HUES64 (cell line): ENCODE measurements at regions not wholly inside any gene's neighbourhood (a gene's known extent, or its start where the extent isn't known, plus 50 kb on each side); places are given as distances from the start of the nearest gene placed in this dataset.
"Not testable (repeated sequence)": the region's sequence is repeated elsewhere in the genome, so short reads cannot be mapped to it uniquely, and the experiment has no call there.

Experiments
- H3K27ac ChIP-seq: 2 replicates; pipeline ENCODE4 v1.7.0; 2013; ENCODE audit warnings: low read depth, low read length, inconsistent platforms
- H3K27me3 ChIP-seq: 2 replicates; pipeline ENCODE4 v1.6.1; 2013; ENCODE audit warnings: mild to moderate bottlenecking, low read length; ENCODE audit not compliant: insufficient read depth
- H3K36me3 ChIP-seq: 2 replicates; pipeline ENCODE4 v1.6.1; 2013; ENCODE audit warnings: mild to moderate bottlenecking, low read length; ENCODE audit not compliant: insufficient read depth
- H3K4me1 ChIP-seq: 2 replicates; pipeline ENCODE4 v1.6.1; 2013; ENCODE audit warnings: mild to moderate bottlenecking, low read length, moderate library complexity; ENCODE audit not compliant: insufficient read depth
- H3K4me3 ChIP-seq: 2 replicates; pipeline ENCODE4 v1.5.1; 2013; ENCODE audit warnings: mild to moderate bottlenecking, low read length, moderate library complexity
- H3K9ac ChIP-seq: 2 replicates; pipeline ENCODE4 v1.6.1; 2013; ENCODE audit warnings: mild to moderate bottlenecking, low read depth, low read length
- H3K9me3 ChIP-seq: 2 replicates; pipeline ENCODE4 v1.6.1; 2013; ENCODE audit warnings: low read depth, low read length; ENCODE audit not compliant: insufficient read depth
- WGBS: fragments of 150-250, 120-280 bp; methylation state at CpG from one replicate; pipeline ENCODE4 v1.1.7; 2013; ENCODE audit warnings: missing lambda C conversion rate; 5-methylcytosine and 5-hydroxymethylcytosine counted together

GRCh38 chr1:229005556-229005955 is 265.4 kb upstream of the RAB4A start:
- Histone ChIP-seq H3K36me3 (no peaks in the 10 kb centered on the region), H3K27me3 (no peaks in the 10 kb centered on the region), H3K4me3 (no peak overlapping the region), H3K9me3 (no peaks in the 10 kb centered on the region), H3K27ac (no peak overlapping the region), H3K9ac (no peak overlapping the region), H3K4me1 (peaks cover 12% of the 10 kb centered on the region)
- 91% methylated on average over 7 of the region's 7 CpGs for WGBS

DNA sequence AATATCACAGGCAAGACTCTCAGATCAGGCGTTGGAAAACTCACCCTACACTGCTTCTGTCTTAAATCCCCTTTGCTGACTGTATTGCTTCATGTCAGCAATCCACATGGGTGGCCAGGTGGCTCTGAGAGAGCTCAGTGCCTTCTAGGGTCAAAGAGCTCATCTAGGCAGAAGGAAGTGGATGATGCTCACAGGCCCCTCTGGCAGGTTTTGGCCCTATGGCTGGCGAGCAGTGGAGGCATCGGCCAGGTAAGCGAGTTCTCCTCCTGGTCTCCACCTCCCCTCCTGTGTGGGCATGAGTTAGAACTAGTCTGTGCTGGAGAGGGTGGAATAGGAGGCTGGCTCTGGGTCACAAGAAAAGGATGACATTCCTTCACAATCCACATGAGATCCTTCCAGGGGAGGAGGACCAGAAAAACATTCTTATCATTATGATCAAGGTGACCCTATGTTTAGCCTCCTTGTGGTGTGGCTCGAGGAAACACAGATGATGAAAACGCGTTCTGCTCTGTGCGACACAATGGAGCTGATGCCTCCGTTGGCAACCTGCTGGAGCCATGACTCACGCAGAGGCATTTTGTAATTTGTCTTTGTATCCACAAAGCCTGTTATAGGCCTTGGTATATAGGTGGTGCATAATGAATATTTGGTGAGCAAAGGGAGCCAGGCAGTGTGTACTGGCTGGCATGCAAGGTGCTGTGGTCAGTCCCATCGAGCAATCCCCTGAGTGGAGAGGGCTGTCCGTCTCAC is 264.6 kb upstream of the RAB4A start:
- Histone ChIP-seq H3K27me3 (no peaks in the 10 kb centered on the region), H3K4me1 (peaks cover 12% of the 10 kb centered on the region), H3K4me3 (no peak overlapping the region), H3K9ac (no peak overlapping the region), H3K36me3 (no peaks in the 10 kb centered on the region), H3K9me3 (no peaks in the 10 kb centered on the region), H3K27ac (no peak overlapping the region)
- 86% methylated on average over 10 of the region's 12 CpGs for WGBS

DNA sequence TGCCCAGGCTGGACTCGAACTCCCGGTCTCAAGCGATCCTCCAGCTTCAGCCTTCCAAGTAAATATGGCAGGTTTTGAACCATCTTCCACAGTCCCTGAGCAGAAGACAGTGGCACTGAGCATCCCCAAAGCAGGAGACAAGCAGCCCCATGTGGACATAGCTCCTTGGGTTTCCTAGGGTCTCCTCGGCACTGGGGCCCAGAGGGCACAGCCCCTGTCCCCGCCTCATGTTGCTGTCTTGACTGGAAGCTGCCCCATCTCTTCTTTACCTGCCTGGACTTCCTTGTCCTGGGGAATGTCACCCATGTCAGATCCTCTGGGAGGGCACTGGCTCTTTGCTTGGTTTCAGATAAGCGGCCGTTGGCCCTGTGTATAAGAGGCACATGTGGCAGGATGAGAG is 263.7 kb upstream of the RAB4A start:
- 94% methylated on average over 7 of the region's 7 CpGs for WGBS
- no peaks in the 10 kb centered on the region for H3K27me3 ChIP-seq
- peaks cover 12% of the 10 kb centered on the region for H3K4me1 ChIP-seq
- H3K36me3 ChIP-seq: no peaks in the 10 kb centered on the region
- H3K9ac ChIP-seq: no peak overlapping the region
- H3K4me3 ChIP-seq: no peak overlapping the region
- H3K27ac ChIP-seq: no peak overlapping the region
- no peaks in the 10 kb centered on the region for H3K9me3 ChIP-seq

DNA sequence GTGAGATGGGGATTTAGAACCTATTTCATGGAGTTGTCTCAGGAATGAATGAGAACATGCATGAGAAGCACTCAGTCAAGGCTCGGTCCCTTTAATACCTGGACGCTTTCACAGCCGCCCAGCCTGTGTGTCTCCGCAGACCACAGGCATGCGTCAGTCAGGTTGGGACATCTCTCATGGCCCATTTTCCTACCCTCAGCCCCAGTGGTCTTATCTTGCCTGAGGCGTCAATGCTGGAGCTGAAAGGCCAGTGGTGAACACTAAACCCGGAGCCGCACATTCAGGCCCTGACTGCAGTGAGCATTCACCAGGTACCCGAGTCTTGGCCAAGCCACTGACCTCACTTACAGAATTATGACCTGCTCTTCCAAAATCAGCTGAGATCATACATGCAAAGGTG is 263.2 kb upstream of the RAB4A start:
- no peaks in the 10 kb centered on the region for H3K36me3 ChIP-seq
- 94% methylated on average over 9 of the region's 9 CpGs for whole genome bisulfite sequencing
- no peak overlapping the region for H3K4me3 ChIP-seq
- no peaks in the 10 kb centered on the region for H3K9me3 ChIP-seq
- no peak overlapping the region for H3K27ac ChIP-seq
- H3K4me1 ChIP-seq: peaks cover 9% of the 10 kb centered on the region
- no peaks in the 10 kb centered on the region for H3K27me3 ChIP-seq
- no peak overlapping the region for H3K9ac ChIP-seq

DNA sequence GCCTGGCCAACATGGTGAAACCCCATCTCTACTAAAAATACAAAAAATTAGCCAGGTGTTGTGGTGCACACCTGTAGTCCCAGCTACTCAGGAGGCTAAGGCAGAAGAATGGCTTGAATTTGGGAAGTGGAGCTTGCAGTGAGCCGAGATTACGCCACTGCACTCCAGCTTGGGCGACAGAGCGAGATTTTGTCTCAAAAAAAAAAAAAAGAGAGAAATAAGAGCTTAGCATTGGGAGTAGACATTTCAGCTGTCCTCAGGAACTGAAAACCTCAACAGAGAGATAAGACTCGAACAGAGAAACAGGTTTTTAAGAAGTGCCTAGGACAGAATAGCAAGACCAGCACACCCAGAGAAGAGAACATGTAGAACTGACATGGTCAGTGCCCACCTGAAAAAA is 262.6 kb upstream of the RAB4A start:
- not testable (repeated sequence) for H3K36me3 ChIP-seq, H3K27ac ChIP-seq, H3K27me3 ChIP-seq, H3K4me3 ChIP-seq, H3K9ac ChIP-seq, H3K9me3 ChIP-seq, H3K4me1 ChIP-seq
- 94% methylated on average over 5 of the region's 5 CpGs for WGBS

DNA sequence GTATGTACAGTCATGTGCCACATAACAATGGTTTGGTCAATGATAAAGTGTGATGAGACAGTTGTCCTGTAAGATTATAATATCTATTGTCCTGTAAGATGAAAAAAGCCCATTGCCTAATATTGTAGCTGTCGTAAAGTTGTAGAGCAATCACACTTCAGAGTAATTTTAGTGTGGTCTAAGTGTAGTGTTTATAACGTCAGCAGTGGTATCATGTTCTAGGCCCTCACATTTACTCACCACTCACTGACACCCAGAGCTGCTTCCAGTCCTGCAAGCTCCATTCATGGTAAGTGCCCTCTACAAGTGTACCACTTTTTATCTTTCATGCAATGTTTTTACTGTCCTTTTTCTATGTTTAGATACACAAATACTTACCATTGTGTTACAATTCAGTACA is 259.9 kb upstream of the RAB4A start:
- H3K27ac ChIP-seq: no peak overlapping the region
- H3K9ac ChIP-seq: no peak overlapping the region
- no peak overlapping the region for H3K4me3 ChIP-seq
- no peaks in the 10 kb centered on the region for H3K36me3 ChIP-seq
- no peaks in the 10 kb centered on the region for H3K27me3 ChIP-seq
- peaks cover 8% of the 10 kb centered on the region for H3K4me1 ChIP-seq
- WGBS: 96% methylated on average over 2 of the region's 2 CpGs
- no peaks in the 10 kb centered on the region for H3K9me3 ChIP-seq

- Histone ChIP-seq H3K36me3 (no peaks in the 10 kb centered on the region), H3K9me3 (no peaks in the 10 kb centered on the region), H3K4me1 (peaks cover 8% of the 10 kb centered on the region), H3K9ac (no peak overlapping the region), H3K4me3 (no peak overlapping the region), H3K27ac (no peak overlapping the region), H3K27me3 (no peaks in the 10 kb centered on the region)
- 94% methylated on average over 2 of the region's 2 CpGs for WGBS
These were observed 258.1 kb upstream of the RAB4A start for GRCh38 chr1:229012823-229013222.

DNA sequence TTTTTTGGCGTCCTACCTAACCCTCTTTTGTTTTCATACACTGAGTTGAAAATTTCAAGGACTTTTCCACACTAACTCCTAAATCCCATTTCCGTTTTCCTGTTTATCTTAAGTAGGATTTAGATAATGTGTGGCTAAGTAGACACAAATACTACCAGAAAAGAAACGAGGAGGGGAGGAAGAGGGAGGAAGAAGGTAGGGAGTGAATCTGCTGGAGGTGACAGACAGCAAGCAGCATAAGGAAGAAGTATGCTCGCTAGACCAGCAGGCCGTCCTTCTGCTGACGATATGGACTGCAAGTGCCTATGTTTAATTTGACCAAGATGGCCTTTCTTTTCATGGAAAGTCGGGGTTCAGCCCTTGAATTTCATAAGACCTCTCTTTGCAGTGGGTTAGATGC is 256.9 kb upstream of the RAB4A start:
- no peaks in the 10 kb centered on the region for H3K36me3 ChIP-seq
- no peak overlapping the region for H3K27ac ChIP-seq
- 52% methylated on average over 5 of the region's 7 CpGs for WGBS
- no peaks in the 10 kb centered on the region for H3K9me3 ChIP-seq
- H3K27me3 ChIP-seq: no peaks in the 10 kb centered on the region
- H3K4me3 ChIP-seq: no peak overlapping the region
- no peak overlapping the region for H3K9ac ChIP-seq
- peaks cover 8% of the 10 kb centered on the region for H3K4me1 ChIP-seq

DNA sequence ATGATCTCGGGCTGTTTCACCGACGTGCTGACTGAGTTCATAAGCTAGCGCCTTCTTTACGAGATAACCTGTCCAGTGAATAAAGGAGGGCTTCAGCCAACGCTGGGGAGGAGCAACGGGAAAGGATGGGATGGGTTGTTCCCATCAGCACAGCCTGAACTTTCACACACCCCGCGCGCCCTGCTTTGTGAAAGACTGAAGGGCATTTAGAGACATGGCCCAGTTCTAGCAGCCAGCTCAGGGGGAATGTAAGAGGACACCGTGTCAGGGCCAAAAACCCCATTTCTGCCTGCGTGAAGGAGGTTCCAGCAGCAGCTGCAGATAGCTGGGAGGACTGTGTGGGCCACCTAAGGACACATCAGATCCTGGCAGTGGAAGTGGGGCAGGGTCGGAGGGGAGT is 255.1 kb upstream of the RAB4A start:
- 88% methylated on average over 12 of the region's 13 CpGs for WGBS
- Histone ChIP-seq H3K27me3 (no peaks in the 10 kb centered on the region), H3K36me3 (no peaks in the 10 kb centered on the region), H3K27ac (no peak overlapping the region), H3K9ac (no peak overlapping the region), H3K4me3 (no peak overlapping the region), H3K4me1 (peaks cover 8% of the 10 kb centered on the region), H3K9me3 (no peaks in the 10 kb centered on the region)

DNA sequence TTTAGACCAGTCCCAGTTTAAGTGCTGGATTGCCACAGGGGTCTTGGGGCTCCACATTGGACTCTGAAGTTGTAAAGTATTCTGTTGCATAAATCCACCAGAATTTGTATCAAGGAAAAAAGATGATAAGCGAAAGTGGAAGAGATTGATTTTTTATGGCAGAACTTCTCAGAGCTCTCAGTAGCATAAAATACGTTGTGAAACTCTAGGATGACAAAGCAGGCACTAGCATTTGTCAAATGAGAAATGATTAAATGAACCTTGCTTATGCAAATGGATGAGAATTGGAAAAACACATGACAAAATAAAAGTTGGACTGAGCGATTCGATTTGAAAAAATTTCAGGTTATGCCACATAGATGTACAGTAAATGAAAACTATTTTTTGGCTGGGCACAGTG is 253.8 kb upstream of the RAB4A start:
- Histone ChIP-seq H3K9ac (no peak overlapping the region), H3K36me3 (no peaks in the 10 kb centered on the region), H3K27ac (no peak overlapping the region), H3K4me3 (no peak overlapping the region), H3K9me3 (no peaks in the 10 kb centered on the region), H3K27me3 (no peaks in the 10 kb centered on the region), H3K4me1 (peaks cover 8% of the 10 kb centered on the region)
- 95% methylated on average over 4 of the region's 4 CpGs for WGBS

DNA sequence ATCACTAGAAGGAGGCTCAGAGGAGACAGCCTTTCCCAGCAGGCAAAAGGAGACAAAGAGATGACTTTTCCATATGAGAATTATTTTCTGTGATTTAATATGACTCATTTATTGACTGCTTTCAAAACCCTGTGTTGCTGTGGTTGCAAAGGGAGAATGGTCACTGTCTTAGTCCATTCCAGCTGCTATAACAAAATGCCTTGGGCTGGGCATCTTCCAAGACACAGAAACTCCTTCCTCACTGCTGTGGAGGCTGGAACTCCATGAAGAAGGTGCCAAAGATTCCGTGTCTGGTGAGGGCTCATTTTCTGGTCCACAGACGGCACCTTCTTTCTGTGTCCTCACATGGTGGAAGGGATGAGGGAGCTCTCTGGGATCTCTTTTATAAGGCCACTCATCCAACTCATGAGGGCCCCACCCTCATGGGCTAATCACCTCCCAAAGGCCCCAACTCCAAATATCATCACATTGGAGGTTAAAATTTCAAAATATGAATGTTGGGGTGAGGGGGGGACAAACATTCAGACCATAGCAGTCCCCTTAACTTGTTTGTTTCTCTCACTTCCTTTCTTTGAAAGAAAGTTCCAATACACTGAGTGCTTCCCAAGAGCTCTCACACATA is 252.1 kb upstream of the RAB4A start:
- Histone ChIP-seq H3K4me1 (peaks cover 15% of the 10 kb centered on the region), H3K9ac (no peak overlapping the region), H3K36me3 (no peaks in the 10 kb centered on the region), H3K27ac (no peak overlapping the region), H3K4me3 (no peak overlapping the region), H3K9me3 (no peaks in the 10 kb centered on the region), H3K27me3 (no peaks in the 10 kb centered on the region)
- WGBS: 74% methylated on average over 2 of the region's 2 CpGs
